Mucosa of rectum (tissue), 2 donors: ENCODE measurements at regions not wholly inside any gene's neighbourhood (a gene's known extent, or its start where the extent isn't known, plus 50 kb on each side); places are given as distances from the start of the nearest gene placed in this dataset.

Source experiments
- H3K27ac ChIP-seq, 2 donors: one replicate each; pipeline ENCODE4 v1.7.0; 2013; ENCODE audit warnings: inconsistent platforms in 2 of 2, low read depth in 2 of 2, low read length in 2 of 2
- H3K27me3 ChIP-seq, 2 donors: one replicate each; pipeline ENCODE4 v1.7.0; 2013; ENCODE audit warnings: low read length in 2 of 2; ENCODE audit not compliant: control insufficient read depth in 2 of 2, insufficient read depth in 2 of 2
- H3K36me3 ChIP-seq, 2 donors: one replicate each; pipeline ENCODE4 v1.7.0; 2013; ENCODE audit warnings: low read length in 2 of 2; ENCODE audit not compliant: control insufficient read depth in 2 of 2, insufficient read depth in 2 of 2
- H3K4me1 ChIP-seq, 2 donors: one replicate each; pipeline ENCODE4 v1.7.0; 2013; ENCODE audit warnings: low read length in 2 of 2, mild to moderate bottlenecking in 1 of 2; ENCODE audit not compliant: control insufficient read depth in 2 of 2, insufficient read depth in 2 of 2
- H3K4me3 ChIP-seq, 2 donors: one replicate each; pipeline ENCODE4 v1.7.0; 2013; ENCODE audit warnings: low read length in 2 of 2
- H3K9ac ChIP-seq, 2 donors: one replicate each; pipeline ENCODE4 v1.7.0; 2013; ENCODE audit warnings: low read length in 2 of 2, low read depth in 1 of 2, mild to moderate bottlenecking in 1 of 2
- H3K9me3 ChIP-seq, 2 donors: one replicate each; pipeline ENCODE4 v1.7.0; 2013; ENCODE audit warnings: low read length in 2 of 2; ENCODE audit not compliant: control insufficient read depth in 2 of 2
- donor health status: healthy.
- donor health status: Normal muscosa, but diverticular disease.

DNA sequence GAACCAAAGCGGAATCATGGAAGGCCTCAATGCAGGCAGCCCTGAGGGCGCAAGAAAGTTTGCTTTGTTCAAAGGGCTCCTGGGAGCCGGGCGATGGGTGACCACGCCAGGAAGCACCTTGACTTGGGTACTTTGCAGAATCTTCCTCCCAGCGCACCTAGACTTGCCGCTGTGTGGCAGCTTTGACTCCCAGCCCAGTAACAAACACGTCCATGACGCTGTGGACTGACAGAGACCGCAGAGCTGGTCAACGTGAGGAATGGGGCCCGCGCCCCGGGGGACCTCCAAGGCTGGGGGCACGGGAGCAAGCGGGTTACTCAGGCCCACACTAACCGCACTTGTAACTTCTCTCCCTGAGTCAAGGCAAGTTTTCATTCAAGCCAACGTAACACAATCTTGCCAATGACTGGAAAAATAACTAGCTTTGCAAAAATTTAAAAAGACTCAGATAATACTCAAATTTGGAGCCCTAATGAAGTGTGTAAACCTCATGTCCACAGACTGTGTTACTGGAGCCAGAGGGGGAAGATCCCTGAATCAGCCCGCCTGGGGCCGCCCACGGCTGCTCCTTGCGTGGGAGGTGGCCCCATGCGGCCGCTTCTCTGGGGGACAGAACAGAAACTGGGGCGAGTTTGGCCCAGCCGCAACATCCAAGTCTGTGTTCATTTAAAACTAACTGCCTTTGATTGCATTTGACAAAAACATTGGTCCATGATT lies 130.8 kb downstream of the DNAJB6 start:
- Histone ChIP-seq H3K27me3 (peaks cover 0 to 3% of the 10 kb centered on the region in 2 donors), H3K36me3 (no peaks in the 10 kb centered on the region), H3K4me3 (no peak overlapping the region), H3K9ac (no peak overlapping the region), H3K9me3 (peaks cover 0 to 1% of the 10 kb centered on the region in 2 donors), H3K27ac (no peak overlapping the region), H3K4me1 (no peaks in the 10 kb centered on the region)

DNA sequence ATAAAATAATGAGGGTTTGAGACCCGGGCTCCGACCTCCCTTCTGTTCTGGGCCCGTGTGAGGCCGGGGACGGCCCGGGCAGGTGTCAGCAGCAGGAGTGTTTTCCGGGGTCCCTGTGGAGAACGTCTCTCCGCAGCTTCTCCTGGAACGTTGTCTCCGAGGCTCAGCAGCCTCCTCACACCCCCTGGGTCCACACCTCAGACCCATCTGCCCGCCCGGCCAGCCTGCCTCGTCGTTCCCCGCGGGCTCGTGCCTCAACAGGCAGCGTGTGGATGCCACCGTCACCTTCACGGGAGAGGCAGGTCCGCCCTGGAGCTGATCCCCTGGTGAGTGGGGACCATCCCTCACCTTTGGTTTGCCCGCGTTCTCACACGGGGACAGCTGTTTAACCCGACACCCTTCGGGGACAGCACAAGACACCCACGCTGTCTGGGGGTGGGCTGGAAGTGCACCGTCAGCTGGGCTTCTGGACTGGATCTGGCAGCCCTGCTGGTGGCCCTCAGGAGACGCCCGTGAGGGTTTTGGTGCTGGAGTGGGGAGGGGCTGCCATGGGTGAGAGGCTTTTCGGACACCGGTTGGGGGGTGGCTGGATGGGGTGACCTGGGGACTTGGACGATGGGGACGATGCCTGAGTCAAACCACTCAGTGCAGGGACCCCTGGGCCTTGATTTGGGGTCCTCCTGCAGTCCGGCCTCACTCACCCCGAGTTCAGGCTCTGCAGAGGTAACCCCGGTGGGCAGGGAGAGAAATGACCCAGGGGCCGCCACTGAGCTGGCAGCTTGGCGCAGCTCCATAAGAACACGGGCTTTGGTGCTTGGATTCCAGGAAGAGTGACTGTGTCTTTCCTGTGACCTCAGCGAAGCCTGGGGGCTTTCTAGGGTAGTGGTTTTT lies 131.7 kb downstream of the DNAJB6 start:
- Histone ChIP-seq H3K4me3 (no peak overlapping the region), H3K27me3 (peaks cover 0 to 3% of the 10 kb centered on the region in 2 donors), H3K9ac (no peak overlapping the region), H3K4me1 (no peaks in the 10 kb centered on the region), H3K36me3 (no peaks in the 10 kb centered on the region), H3K9me3 (peaks cover 4 to 5% of the 10 kb centered on the region in 2 donors), H3K27ac (no peak overlapping the region)

DNA sequence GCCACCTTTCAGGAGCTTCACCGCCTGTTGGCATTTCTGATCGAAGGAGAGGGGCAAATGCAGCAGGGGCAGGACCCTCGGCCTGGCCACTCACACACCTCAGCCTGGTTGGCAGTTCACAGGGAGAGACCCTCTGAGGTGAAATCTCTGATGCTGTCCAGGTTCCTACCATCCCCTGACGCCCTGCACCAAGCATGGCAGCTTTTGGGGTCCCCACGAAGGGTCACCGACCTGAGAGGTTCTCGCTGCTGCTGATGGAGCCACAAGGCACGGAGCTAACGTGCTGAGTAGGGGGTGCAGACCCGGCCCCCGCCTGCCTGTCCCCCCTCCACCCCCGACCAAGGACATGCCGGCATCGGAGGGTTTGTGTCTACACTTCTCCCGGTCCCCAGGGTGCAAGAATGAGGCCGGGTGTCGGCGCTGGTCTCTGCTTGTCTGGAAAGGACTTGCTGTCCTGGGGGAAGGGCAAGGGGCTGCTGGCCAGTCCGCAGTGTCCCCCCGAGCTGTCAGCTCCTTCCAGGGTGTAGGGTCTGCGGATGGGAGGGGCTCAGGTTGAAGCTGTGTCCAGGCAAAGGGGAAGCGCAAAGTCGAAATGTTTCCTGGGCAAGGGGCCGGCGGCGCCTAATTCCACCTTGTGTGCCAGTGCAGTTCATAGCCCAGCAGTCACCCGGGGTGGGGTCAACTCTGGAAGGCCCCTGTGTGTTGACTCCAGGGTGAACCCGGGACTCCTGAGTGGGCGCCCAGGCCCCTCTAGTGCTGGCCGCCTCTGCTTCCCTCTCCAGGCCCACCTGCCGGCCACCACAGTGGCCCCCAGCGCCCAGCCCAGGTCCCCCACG lies 132.6 kb downstream of the DNAJB6 start:
- Histone ChIP-seq H3K9ac (no peak overlapping the region), H3K4me1 (no peaks in the 10 kb centered on the region), H3K36me3 (no peaks in the 10 kb centered on the region), H3K9me3 (peaks cover 4 to 5% of the 10 kb centered on the region in 2 donors), H3K4me3 (no peak overlapping the region), H3K27ac (no peak overlapping the region), H3K27me3 (no peaks in the 10 kb centered on the region)

DNA sequence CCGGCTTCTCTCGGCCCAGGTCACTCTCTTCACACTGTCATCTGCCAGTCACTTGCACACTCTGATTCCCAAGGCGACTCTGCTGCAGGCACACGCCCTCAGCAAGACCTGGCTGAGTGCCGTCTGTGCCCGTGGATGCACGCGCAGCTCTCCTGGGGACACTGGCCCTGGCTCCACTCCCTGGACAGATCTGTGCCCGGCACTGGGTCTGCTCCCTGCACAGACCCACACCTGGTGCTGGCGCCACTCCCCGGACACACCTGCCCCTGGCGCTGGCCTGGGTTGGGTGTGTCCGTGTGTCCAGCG lies 133.2 kb downstream of the DNAJB6 start:
- H3K4me1 ChIP-seq, result no peaks in the 10 kb centered on the region
- no peaks in the 10 kb centered on the region for H3K27me3 ChIP-seq
- no peak overlapping the region for H3K4me3 ChIP-seq

DNA sequence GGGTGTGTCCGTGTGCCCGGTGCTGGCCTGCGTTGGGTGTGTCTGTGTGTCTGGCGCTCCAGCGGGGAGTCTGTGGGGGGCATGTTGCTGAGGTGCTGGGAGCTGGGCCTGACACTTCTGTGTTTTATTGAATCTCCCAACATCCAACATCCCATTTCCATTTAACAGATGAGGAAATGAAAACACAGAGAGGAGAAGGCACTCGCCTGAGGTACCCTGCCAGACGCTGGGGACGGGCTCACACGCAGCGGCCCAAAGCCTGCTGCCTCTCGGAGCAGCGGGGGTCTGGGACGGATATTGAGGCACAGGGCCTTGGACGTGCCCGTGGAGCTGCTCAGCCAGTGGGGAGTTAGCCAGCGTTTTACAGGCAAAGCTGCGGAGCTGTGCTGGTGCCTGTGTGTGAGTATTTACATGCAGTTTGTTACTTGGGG lies 133.9 kb downstream of the DNAJB6 start:
- Histone ChIP-seq H3K9me3 (peaks cover 4 to 5% of the 10 kb centered on the region in 2 donors), H3K27ac (no peak overlapping the region), H3K4me3 (no peak overlapping the region), H3K4me1 (no peaks in the 10 kb centered on the region), H3K9ac (no peak overlapping the region), H3K36me3 (no peaks in the 10 kb centered on the region), H3K27me3 (no peaks in the 10 kb centered on the region)

More for the DNA sequence above, 133.2 kb downstream of the DNAJB6 start:
- H3K9me3 ChIP-seq, result peaks cover 4 to 5% of the 10 kb centered on the region in 2 donors
- no peak overlapping the region for H3K9ac ChIP-seq
- no peaks in the 10 kb centered on the region for H3K36me3 ChIP-seq
- no peak overlapping the region for H3K27ac ChIP-seq

DNA sequence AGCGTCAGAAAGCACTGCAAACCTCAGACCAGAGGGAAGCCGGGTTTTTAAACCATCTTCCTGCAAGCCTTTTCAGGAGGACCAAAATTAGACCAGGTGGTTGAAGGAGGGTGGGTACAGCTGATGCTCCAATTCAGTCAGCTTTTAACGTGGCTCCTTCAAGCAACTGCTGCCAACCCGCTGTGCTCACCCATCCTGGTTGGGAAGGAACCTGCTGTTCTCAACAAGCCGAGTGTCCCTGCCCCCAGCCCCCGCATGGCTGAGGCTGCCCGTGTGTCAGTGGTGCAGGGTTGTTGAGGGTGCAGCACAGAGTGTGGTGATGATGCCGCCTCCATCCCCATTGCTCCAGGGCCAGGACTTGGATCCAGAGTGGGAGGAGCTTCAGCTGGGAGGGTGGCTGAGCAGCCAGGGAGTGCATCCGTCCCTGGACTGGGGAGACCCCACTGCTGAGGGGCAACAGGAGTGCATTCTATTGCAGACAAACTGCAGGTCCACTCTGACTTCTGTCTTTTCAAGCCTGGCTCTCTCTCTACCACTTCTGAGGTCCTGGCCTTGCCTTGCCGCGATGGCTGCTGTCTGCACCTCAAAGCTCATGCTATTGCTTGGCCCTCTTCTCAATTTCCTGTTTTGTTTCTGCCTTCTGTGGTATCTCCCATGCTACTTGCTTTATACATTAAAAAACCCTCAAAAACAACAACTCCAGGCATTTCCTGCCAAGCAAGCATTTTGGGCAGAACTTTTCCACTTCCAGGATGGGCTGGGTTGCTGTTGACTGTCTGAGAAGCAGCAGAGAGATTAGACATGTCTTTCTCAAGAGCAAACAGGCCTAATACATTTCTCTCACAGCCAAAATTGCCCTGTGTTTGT lies 134.7 kb downstream of the DNAJB6 start:
- Histone ChIP-seq H3K9ac (no peak overlapping the region), H3K36me3 (no peaks in the 10 kb centered on the region), H3K27me3 (no peaks in the 10 kb centered on the region), H3K9me3 (peaks cover 4 to 5% of the 10 kb centered on the region in 2 donors), H3K27ac (no peak overlapping the region), H3K4me1 (no peaks in the 10 kb centered on the region), H3K4me3 (no peak overlapping the region)

DNA sequence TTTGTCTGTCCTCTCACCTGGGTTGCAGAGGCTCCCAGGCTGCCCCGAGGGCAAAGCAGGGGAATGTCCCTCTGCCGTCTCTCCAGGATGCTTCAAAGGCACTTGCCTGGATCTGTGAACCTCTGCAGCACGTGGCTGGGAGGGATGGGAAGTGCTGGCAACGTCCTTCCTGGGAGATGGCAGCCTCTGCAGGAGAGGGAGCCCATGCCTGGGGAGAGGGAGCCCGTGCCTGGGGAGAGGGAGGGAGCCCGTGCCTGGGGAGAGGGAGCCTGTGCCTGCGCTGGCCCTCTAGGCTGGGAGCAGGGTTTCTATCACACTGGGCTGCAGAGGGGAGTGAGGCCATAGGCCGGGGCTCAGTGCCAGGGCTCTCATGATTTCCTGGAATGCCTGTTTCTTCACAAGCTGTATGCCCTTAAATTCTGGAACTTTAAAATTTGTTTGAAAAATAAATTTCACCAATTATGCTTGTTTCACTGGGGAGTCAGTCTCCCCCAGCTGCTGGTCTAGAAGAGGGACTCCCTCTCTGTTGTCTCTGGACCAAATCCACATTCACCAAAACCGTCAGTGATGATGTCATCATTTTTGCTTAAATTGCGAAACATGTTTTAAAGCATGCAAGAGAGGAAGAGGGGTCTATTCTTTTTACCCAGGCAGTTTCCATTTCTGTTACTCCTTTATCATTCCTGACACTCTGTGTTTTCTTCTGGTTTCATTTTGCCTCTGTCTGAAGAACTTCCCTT lies 135.7 kb downstream of the DNAJB6 start:
- H3K9me3 ChIP-seq, result peaks cover 4 to 5% of the 10 kb centered on the region in 2 donors
- H3K4me1 ChIP-seq, result no peaks in the 10 kb centered on the region

DNA sequence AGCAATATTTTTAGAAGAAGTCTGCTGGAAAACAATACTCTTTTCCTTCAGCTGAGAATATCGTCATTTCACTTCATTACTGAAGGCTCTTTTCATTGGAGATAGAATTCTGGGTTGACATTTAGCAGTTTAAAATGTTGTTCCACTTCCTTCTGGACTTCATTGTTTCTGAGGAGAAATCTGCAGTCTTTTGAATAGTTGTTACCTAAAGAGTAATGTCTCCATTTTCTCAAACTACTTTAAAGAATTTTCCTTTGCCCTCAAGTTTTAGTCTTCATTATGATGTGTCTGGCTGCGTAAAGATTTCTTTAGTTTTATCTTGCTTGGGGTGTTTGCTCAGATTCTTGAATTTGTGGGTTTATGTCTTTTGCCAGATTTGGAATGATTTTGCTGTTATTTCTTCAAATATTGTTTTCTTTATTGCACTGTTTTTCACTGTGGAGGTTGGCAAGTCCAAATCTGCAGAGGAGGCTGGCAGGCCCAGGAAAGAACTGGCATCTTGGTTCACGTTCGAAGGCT lies 136.3 kb downstream of the DNAJB6 start:
- Histone ChIP-seq H3K4me3 (no peak overlapping the region), H3K27me3 (no peaks in the 10 kb centered on the region), H3K9me3 (peaks cover 4 to 5% of the 10 kb centered on the region in 2 donors), H3K9ac (no peak overlapping the region), H3K27ac (no peak overlapping the region), H3K4me1 (no peaks in the 10 kb centered on the region), H3K36me3 (no peaks in the 10 kb centered on the region)

More for the DNA sequence above, 135.7 kb downstream of the DNAJB6 start:
- Histone ChIP-seq H3K9ac (no peak overlapping the region), H3K4me3 (no peak overlapping the region), H3K27ac (no peak overlapping the region), H3K27me3 (no peaks in the 10 kb centered on the region), H3K36me3 (no peaks in the 10 kb centered on the region)

DNA sequence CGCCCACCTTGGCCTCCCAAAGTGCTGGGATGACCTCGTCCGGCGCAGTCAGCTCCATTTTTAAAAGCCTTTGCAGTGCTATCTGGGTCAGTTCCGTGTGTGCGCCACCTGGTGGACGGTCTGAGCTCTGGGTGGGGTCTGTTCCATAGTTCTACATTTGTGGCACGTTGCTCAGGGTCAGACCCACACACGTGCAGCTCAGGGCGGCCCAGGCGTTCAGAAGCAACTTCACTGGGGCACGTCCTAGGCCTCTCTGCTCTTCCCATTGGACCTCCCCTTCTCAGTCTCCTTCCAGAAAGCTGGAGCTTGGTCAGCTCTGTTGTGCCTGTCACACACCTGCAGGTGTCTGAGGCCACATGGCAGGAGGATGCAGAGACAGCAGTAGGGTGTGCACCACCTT lies 137.9 kb downstream of the DNAJB6 start:
- Histone ChIP-seq H3K9ac (no peak overlapping the region), H3K9me3 (peaks cover 4 to 5% of the 10 kb centered on the region in 2 donors), H3K4me1 (no peaks in the 10 kb centered on the region), H3K36me3 (no peaks in the 10 kb centered on the region), H3K27me3 (no peaks in the 10 kb centered on the region), H3K27ac (no peak overlapping the region), H3K4me3 (no peak overlapping the region)
